ENCODE measurements at regions not wholly inside any gene's neighbourhood (a gene's known extent, or its start where the extent isn't known, plus 50 kb on each side); places are given as distances from the start of the nearest gene placed in this dataset.

DNA sequence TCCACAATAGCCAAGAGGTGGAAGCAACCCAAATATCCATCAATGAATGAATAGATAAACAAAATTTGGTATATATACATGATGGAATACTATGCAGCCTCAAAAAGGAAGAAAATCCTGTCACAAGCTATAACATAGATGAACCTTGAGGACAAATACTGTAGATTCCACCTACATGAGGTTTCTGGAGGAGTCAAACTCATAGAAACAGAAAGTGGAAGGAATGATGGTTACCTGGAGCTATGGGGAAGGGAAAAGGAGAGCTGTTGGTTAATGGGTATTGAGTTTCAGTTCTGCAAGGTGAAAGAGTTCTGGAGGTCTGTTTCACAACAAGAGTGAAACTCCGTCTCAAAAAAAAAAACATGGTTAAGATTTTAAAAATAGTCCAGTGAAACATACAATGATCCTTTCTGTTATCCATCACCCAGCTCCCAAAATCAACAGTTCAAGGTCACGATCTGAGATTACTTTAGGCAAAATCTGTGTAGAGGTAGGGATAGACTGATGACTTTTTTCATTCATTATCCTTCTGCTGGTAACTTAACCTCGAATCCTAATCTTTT is 80.8 kb upstream of the HNRNPU start:
- DNase-seq (ENCODE audit: low read depth), result no peak

DNA sequence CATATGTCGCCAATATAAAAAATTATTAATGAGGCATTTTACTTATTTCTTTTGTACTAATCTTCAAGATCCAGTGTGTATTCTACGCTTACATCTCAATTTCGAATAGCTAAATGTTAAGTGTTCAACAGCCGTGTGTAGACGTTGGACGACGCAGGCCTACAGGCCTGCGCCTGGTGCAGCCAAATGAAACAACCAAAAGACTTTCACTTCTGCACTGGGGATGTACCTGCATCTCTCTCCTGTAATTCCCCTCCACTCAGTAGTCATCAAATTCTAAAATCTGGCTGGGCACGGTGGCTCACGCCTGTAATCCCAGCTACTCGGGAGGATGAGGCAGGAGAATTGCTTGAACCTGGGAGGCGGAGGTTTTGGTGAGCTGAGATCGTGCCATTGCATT is 76.8 kb upstream of the HNRNPU start:
- DNase-seq (ENCODE audit: low read depth), result no peak

DNA sequence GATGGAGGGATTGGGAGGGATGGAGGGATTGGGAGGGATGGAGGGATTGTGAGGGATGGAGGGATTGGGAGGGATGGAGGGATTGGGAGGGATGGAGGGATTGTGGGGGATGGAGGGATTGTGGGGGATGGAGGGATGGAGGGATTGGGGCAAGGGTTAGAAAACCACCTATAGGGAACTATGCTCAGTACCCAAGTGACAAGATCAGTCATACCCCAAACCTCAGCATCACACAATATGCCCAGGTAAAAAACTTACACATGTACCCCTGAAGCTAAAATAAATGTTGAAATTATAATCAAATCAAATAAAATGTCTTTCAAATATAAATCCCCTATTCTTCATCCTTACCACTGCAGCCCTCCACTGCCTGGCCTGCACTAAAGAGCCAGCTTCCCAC is 72.8 kb upstream of the HNRNPU start:
- no peak for DNase-seq (ENCODE audit: low read depth)

DNA sequence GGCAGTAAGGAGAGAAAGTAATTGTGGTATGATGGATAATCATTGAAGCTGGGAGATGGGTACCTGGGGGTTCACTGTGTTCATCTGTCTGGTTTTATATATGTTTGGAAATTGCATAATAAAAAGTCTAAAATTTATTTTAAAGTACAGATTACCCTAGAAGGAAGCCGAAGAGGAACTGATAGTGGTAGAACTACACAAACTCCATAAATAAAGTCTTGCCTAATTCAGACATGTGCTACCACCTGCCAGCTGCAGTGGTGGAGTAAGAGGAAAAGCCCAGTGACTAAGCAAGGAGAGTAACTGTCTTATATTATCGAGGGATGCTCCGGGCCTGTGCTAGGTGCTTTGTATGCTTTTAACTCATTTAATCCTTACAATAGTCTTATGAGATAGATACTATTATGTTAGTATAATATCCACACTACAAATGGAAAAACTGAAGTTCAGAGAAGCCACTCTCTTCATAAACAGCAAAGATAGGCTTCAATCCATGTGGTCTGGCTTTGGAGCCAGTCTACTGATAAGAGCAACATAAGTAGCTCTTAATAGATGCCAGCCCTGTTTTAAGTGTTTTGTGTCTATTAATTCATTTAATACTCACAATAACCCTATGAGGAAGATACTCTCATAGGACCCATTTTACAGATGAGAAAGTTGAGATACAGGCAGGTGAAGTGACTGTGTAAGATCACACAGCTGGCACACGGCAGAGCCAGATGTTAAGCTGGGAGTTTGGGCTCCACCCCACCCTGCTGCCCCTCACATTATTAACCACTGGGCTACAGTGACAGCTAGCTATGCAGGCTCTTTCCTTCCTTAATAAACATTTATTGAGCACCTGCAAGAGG is 56.8 kb upstream of the HNRNPU start:
- DNase-seq (ENCODE audit: low read depth), result no peak

DNA sequence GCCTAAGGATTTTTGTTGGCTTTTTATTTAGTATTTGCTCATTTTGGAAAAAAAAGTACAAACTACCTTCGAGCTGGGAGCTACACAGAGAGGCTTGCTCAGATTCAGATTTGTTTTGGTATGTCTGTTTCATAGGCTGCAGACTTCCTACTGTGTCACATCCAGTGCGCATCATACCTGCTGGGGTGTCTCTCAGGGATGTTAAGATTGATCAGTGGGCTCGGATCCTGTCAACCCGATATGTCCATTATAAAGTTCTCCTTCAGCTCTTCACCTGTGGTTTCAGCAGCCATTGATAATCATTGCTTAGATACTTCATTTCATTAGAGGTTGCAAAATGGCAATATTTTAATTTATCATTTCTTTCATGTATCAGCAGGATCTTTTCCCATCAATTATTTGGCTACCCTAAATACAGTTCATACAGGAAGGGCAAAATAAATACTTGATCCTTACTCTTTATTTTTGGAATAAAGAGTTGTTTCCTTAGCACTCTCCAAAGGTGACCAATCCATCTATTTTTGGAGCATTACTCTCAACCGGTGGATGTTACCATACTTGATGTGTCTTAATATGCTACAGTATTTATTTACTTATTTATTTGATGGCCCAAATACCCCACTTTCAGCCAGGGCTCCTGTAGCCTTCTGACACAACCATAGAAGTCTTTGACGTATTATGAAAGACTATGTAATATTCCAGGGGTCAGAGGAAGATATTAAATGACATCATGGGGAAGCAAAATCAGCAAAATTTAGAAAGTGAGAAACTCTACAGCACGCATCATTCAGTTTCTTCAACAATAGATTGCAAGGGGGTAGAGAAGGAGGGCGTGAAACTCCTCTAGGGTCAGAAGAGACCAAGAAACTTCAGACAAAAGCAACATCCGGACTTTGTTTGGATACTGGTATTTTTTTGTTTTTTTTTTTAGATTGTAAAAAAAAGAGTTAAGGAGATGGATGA is 55.3 kb upstream of the HNRNPU start:
- no peak for DNase-seq (ENCODE audit: low read depth)

DNA sequence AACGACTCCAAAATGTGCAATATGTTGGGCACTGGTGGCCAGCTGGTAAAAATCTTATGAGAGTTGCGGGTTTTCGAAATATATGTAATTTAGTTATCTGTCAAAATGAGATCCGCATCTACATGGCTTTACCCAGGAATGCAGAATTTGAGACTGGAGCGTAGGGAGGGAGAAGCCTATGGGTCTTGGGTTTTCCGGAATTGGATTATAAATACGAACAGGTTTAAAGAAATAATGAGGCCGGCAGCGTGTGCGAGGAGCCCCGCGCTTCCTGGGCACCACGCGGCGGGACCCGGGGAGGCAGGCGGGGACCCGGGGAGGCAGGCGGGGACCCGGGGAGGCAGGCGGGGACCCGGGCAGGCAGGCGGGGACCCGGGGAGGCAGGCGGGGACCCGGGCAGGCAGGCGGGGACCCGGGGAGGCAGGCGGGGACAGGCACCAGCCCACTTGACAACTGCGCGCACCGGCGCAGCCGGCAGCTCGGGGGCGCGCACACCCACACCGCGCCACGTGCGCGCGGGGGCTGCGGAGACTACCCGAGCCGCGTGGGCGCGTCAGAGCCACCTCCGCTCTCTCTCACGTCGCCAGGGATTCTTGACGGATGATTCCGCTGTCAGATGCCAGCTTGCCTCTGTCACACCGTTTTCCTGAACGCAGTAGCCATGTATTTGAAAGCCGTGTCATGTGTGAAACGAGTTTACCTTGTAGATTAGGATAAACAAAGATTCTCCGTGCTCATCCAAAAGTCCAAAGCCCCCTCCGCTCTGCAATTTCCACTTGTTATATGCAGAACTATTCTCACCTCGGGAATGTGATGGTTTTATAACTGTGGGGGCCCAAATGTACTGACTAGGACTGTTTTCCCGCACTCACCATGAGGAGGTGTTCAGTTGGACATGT is 54.3 kb upstream of the HNRNPU start:
- DNase-seq (ENCODE audit: low read depth), result no peak

DNA sequence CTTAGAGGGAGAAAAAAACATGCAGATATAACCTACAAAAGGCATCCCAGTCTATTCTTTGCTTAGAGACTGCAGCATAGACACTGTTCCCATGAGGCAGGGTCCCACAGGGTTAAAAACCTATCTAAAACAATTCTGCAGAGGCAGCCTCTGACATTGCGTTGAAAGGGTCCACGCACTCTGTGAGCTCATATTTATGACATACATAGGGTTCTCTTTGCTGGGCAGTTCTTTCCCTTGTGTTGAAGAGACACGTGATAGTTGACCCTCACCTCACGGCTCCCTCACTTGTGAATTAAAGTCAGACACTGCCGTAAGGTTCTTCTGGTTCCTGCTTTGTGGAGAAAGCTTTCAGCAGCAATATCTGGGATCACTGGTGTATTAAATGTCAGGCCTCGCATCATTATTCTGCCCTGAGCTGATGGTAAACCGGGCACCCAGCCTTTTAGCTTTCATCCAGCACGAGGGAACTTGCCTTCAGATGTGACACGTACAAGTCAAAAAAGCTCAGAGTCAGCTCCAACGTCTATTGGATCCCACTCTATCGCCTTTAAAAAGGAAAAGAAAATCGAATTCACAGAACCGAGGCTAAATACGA is 52.8 kb upstream of the HNRNPU start:
- no peak for DNase-seq (ENCODE audit: low read depth)

DNA sequence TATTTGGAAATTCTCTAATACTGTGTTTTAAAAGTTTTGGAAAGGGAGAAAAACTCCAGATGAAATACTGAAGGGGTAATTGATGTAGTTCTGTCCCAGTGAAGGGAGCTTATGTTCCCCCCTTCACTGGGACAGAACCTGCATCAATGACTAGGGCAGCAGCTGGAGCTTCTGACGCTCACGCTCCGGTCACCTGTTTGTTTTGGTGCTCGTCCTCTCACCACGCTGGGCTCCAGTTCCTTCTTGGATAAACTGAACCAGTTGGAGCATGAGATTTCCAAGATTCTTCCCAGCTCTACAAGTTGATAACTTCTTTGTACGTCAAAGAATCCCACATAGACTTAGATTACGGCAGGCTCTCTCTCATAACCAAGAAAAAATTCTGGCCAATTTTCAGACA is 51.4 kb upstream of the HNRNPU start:
- no peak for DNase-seq (ENCODE audit: low read depth)

DNA sequence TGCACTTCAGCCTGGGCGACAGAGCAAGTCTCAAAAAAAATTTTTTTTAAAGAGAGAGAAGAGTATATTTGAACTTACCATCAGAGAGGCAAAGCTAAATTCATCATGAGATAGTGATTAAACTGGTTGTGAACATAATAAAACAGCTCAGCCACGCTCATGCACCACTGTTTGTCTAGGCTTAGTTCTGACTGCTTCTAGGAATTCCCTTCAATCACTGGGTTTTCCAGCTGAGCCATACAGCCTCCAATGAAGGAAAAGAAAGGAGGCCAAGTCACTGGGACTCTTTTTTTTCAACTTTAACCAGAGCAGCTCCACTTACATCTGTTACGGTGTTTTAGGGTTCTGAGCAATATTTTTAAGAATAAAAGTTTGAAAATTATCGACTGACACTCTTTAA is 50.4 kb upstream of the HNRNPU start:
- DNase-seq (ENCODE audit: low read depth), result no peak
